Coronary artery (tissue), 2 donors: ENCODE measurements at regions not wholly inside any gene's neighbourhood (a gene's known extent, or its start where the extent isn't known, plus 50 kb on each side); places are given as distances from the start of the nearest gene placed in this dataset.

Experiments
- DNase-seq: peaks from one replicate; pipeline ENCODE4 v3.0.0-alpha.2; 2017; ENCODE audit warnings: low spot score
- H3K27ac ChIP-seq, 2 donors: fragments of 200-600 bp; sonication (generic); one replicate each; pipeline ENCODE4 v1.5.1; 2016 to 2019
- H3K4me3 ChIP-seq: fragments of 200-600 bp; sonication (generic); 2 replicates; pipeline ENCODE4 v1.5.1; 2016; ENCODE audit warnings: mild to moderate bottlenecking, moderate library complexity
- TF ChIP-seq, protein P1 (sequence below): fragments of 200-600 bp; sonication (generic); IDR thresholded peaks from one replicate; pipeline ENCODE4 v1.5.1; 2019; ENCODE audit warnings: antibody characterized with exemption

DNA sequence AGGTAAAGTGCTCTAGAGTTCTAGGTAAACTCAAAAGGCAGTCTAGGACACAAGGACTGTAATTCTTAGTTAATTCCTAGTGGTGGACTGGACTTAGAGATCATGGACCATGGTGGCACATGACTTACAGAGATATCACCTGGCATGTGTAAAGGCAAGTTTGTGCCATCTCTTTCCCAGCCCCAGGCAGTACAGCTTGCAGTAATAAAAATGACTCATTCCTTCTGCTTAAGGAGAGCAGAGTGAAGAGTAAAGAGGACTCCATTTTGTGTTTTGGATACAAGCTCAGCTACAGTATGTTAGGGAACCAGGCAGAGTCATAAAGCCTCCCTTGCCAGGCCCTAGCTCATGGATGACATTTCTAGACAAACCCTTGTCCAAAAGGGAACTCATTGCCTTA is 629.9 kb downstream of the JRKL start:
- no peak overlapping the region for H3K4me3 ChIP-seq
- TF ChIP-seq, protein P1, sequence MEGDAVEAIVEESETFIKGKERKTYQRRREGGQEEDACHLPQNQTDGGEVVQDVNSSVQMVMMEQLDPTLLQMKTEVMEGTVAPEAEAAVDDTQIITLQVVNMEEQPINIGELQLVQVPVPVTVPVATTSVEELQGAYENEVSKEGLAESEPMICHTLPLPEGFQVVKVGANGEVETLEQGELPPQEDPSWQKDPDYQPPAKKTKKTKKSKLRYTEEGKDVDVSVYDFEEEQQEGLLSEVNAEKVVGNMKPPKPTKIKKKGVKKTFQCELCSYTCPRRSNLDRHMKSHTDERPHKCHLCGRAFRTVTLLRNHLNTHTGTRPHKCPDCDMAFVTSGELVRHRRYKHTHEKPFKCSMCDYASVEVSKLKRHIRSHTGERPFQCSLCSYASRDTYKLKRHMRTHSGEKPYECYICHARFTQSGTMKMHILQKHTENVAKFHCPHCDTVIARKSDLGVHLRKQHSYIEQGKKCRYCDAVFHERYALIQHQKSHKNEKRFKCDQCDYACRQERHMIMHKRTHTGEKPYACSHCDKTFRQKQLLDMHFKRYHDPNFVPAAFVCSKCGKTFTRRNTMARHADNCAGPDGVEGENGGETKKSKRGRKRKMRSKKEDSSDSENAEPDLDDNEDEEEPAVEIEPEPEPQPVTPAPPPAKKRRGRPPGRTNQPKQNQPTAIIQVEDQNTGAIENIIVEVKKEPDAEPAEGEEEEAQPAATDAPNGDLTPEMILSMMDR: no peak
- no peak for DNase-seq
- no peak overlapping the region for H3K27ac ChIP-seq

DNA sequence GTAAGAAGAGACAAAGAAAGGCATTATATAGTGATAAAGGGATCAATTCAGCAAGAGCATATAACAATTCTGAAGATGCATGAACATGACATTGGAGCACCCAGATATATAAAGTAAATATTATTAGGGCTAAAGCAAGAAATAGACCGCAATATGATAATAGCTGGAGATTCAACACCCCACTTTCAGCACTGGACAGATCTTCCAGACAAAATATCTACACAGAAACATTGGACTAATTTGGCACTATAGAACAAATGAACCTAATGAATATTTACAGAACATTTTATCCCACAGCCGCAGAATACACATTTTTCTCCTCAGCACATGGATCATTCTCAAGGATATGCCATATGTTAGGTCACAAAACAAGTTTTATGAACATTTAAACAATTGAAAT is 633.1 kb downstream of the JRKL start:
- DNase-seq: no peak
- Histone ChIP-seq H3K4me3 (no peak overlapping the region), H3K27ac (no peak overlapping the region)
- TF ChIP-seq, protein P1: no peak

DNA sequence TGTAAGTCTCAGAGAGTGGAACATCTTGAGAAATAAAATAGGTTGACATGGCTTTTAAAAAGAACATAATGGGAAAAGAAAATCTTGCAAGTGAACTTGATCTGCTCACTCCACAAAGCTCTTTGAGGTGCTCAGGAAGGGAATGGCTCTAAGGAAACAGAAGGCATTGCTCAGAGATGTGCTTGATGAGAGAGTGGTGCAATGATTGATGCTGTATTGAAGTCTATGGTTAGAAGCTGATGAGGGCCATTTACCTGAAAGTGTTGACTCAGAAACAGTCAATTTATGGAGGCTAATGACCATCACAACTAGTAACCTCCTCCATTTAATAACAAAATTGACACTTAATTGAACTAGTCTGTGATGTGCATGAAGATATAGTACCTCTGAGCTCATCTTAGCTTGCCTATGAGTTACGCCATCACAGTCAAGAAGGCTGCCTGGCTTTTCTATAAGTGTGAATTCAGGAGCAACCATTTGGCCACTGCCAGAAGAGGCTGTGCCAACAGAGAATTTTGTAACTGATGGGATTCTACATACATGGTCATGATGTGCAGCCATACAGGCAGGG is 639.1 kb downstream of the JRKL start:
- no peak for DNase-seq
- TF ChIP-seq, protein P1: no peak
- no peak overlapping the region for H3K4me3 ChIP-seq
- H3K27ac ChIP-seq: no peak overlapping the region

DNA sequence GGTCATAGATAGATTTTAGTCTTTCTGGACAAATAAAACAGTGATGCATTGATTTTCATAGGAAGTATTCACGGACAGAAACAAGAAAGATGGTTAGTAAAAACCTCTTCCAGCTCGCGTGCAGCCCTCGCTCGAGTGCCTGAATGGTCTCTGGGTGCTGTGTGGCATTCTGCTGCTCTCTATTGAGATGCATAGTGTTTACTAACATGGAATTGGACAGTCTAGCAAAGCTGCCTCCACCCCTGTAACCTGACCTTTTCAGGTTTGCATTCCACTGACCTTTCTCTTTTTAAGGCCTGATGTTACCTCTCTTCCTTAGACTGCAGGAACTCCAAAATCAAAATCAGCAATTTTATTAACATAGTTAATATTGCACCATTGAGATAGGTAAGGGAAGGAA is 643.4 kb downstream of the JRKL start:
- no peak overlapping the region for H3K4me3 ChIP-seq
- TF ChIP-seq, protein P1: no peak
- H3K27ac ChIP-seq: no peak overlapping the region
- DNase-seq: no peak

DNA sequence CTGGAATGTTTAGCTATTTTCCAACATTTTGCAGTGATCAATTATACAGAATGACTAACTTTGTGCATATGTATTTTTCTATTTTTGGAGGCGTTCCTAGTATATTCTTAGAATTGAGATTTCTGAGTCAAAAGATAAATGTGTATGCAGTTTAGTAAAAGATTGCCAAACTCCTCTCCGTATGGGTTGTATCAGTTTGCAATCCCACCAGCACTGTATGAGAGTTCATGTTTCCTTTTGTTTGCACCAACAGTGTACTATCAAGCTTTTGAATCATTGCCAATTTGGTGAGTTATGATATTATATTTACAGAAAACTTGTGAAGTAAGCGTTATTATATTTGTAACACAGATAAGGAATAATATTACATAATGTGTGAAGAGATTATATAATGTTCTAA is 658.7 kb downstream of the JRKL start:
- Histone ChIP-seq H3K4me3 (no peak overlapping the region), H3K27ac (no peak overlapping the region)
- TF ChIP-seq, protein P1: no peak
- DNase-seq: no peak

DNA sequence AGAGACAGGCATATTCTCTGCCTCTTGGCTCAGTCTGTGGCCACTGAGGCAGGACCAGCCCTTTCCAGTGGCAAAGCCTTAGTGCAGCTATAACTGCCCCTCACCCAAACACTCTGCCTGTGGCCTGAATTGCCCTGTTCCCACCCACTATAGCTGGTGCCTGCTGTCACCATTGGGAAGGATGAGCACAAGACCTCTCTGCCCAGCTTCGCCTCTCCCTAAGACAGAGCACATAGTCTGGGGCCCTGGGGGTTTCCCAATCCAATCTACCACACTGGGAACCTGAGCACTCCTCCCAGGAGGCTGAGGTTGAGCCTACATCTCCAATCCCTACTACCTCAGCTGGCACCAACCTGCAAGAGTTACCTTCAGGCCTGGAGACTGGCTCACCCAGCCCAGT is 670.4 kb downstream of the JRKL start:
- H3K27ac ChIP-seq: no peak overlapping the region
- DNase-seq: no peak
- TF ChIP-seq, protein P1: no peak
- no peak overlapping the region for H3K4me3 ChIP-seq

DNA sequence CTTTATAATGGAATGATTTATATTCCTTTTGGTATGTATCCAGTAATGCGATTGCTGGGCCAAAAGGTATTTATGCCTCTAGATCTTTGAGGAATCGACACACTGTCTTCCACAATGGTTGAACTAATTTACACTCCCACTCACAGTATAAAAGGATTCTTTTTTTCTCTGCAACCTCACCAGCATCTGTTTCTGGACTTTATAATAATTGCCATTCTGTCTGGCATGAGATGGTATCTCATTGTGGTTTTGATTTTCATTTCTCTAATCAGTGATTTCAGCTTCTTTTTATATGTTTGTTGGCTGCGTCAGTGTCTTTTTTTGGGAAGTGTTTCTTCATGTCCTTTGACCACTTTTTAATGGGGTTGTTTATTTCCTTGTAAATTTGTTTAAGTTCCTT is 679.3 kb downstream of the JRKL start:
- no peak overlapping the region for H3K27ac ChIP-seq
- no peak overlapping the region for H3K4me3 ChIP-seq
- no peak for DNase-seq
- TF ChIP-seq, protein P1: no peak
